Kidney (tissue), 13 donors: ENCODE measurements at regions not wholly inside any gene's neighbourhood (a gene's known extent, or its start where the extent isn't known, plus 50 kb on each side); places are given as distances from the start of the nearest gene placed in this dataset.
A peak's percentile ranks its signal among the peaks of the same experiment; 100 is the strongest.

Experiments
- DNase-seq, 5 donors: peaks; one replicate each; pipeline ENCODE4 v3.0.0-alpha.2; 2013 to 2020
- FAIRE-seq: peaks from 2 replicates; lab custom pipeline; 2012; peaks lifted over from hg19 to GRCh38; lab: Jason Lieb, UNC
- H3K27ac ChIP-seq, 2 donors: one replicate each; pipeline ENCODE4 v1.7.0; 2013; ENCODE audit warnings: low read depth in 2 of 2, low read length in 2 of 2, inconsistent platforms in 1 of 2
- H3K27me3 ChIP-seq: one replicate; pipeline ENCODE4 v1.7.1; 2013; ENCODE audit warnings: low read length, inconsistent platforms; ENCODE audit not compliant: control insufficient read depth, insufficient read depth
- H3K36me3 ChIP-seq, 3 donors: one replicate each; pipeline versions ENCODE4 v1.7.0 to v1.7.1; 2013; ENCODE audit warnings: low read length in 3 of 3, control low read depth in 1 of 3, inconsistent platforms in 1 of 3; ENCODE audit not compliant: insufficient read depth in 3 of 3, control insufficient read depth in 2 of 3
- H3K4me1 ChIP-seq, 3 donors: one replicate each; pipeline versions ENCODE4 v1.7.0 to v1.7.1; 2013; ENCODE audit warnings: low read length in 3 of 3, inconsistent platforms in 1 of 3, low read depth in 1 of 3; ENCODE audit not compliant: control insufficient read depth in 2 of 3, insufficient read depth in 2 of 3
- H3K4me3 ChIP-seq, 3 donors: one replicate each; pipeline versions ENCODE4 v1.7.0 to v1.8.1; 2013; ENCODE audit warnings: low read length in 3 of 3, control low read depth in 1 of 3, inconsistent platforms in 1 of 3
- H3K9ac ChIP-seq, 3 donors: one replicate each; pipeline versions ENCODE4 v1.7.0 to v1.7.1; 2013; ENCODE audit warnings: low read length in 3 of 3, control low read depth in 1 of 3, inconsistent platforms in 1 of 3
- H3K9me3 ChIP-seq, 3 donors: one replicate each; pipeline versions ENCODE4 v1.7.0 to v1.7.1; 2013; ENCODE audit warnings: low read length in 3 of 3, control low read depth in 1 of 3, inconsistent platforms in 1 of 3; ENCODE audit not compliant: control insufficient read depth in 2 of 3, insufficient read depth in 1 of 3
- intact Hi-C: fragments of 100-400 bp; cut with DNase I; formaldehyde crosslinking; loops from one replicate; pipeline ENCODE4 v1.11.1; 2022
- TF ChIP-seq, protein P1 (sequence below): IDR thresholded peaks from 3 replicates; pipeline ENCODE4 v1.5.1; 2012; ENCODE audit warnings: mild to moderate bottlenecking, moderate library complexity, borderline replicate concordance; ENCODE audit not compliant: insufficient read depth; ENCODE audit errors: extremely low read depth
- donor health status: control.
- donor health status: control.
- donor health status: control.
- donor health status: control.
- donor health status: control.
- donor health status: DM: yes; HTN: yes; CAD: no.
- donor health status: Normal renal cell carcinoma (clear cell type).

DNA sequence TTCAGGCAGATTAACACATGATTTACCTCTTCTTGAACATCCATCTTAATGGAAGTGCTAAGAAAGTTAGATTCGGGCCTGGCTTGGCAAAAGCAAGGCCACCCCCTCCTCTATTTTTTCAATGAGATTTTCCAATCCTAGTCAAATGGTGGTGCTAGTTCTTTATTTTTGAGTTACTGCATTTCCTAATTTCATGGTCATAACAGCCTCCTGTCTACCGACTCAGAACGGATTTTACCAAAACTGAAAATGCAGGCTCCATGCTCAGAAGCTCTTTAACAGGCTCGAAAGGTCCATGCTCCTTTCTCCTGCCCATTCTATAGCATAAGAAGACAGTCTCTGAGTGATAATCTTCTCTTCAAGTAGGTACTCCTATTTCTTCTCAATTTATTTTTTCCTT, 117.2 kb upstream of the ESR1 start:
- intact Hi-C loops = loop anchor here (10.0 kb wide), 1 partner anchor 434 kb away; no protein-coding TSS in a partner anchor
- H3K27ac ChIP-seq = peak overlapping the region; percentile 47 to 86
- H3K4me3 ChIP-seq = peak overlapping the region in 2 of 3 donors; percentile 64 to 69
- H3K27me3 ChIP-seq = no peaks in the 10 kb centered on the region
- FAIRE-seq = no peak
- no peaks in the 10 kb centered on the region for H3K36me3 ChIP-seq
- no peaks in the 10 kb centered on the region for H3K4me1 ChIP-seq
- H3K9ac ChIP-seq = peak overlapping the region in 2 of 3 donors; percentile 31 to 53
- TF ChIP-seq, protein P1, sequence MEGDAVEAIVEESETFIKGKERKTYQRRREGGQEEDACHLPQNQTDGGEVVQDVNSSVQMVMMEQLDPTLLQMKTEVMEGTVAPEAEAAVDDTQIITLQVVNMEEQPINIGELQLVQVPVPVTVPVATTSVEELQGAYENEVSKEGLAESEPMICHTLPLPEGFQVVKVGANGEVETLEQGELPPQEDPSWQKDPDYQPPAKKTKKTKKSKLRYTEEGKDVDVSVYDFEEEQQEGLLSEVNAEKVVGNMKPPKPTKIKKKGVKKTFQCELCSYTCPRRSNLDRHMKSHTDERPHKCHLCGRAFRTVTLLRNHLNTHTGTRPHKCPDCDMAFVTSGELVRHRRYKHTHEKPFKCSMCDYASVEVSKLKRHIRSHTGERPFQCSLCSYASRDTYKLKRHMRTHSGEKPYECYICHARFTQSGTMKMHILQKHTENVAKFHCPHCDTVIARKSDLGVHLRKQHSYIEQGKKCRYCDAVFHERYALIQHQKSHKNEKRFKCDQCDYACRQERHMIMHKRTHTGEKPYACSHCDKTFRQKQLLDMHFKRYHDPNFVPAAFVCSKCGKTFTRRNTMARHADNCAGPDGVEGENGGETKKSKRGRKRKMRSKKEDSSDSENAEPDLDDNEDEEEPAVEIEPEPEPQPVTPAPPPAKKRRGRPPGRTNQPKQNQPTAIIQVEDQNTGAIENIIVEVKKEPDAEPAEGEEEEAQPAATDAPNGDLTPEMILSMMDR = peak; percentile 39
- peak in 1 of 5 donors; percentile 36 for DNase-seq
- no peaks in the 10 kb centered on the region for H3K9me3 ChIP-seq

DNA sequence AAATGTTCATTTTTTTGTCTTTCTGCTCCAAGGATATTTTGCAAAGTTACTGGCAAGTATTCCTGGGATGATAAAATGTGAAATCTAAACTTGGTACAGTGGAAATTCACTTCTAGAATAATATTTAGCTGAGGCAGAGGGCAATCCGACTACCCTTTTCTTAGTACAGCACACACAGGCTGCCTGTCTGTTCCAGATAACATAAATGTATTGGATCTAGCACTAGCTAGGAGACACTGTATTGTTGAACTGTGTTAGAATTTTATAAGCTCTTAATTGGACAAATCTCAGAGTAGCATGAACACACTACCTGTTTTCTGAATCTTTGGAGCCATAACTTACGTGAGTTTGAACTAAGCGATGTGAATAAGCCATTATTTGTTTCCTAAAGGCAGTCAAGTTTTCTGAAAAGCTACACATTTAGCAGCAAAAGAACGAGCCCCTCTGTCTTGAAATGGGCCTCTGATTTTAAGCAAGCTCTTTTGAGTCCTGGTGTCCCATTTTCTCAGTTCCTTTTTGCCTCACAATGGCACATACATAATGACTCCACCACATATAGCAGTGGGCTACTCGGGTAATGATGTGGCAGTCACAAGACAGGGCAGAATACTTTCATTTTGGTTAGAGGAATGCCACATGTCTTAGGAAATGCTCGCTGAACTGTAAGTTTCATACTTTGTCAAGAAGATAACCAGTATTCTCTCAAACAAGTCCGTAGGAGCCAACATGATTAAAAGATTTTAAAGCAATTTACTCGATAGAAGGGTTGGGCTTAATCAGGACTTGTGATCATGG, 116.5 kb upstream of the ESR1 start:
- Histone ChIP-seq H3K9ac (peak overlapping the region in 2 of 3 donors; percentile 28 to 53), H3K27me3 (no peaks in the 10 kb centered on the region), H3K27ac (peak overlapping the region; percentile 47 to 86), H3K4me3 (peak overlapping the region in 2 of 3 donors; percentile 64 to 69), H3K36me3 (no peaks in the 10 kb centered on the region), H3K4me1 (no peaks in the 10 kb centered on the region), H3K9me3 (no peaks in the 10 kb centered on the region)
- TF ChIP-seq, protein P1 = no peak
- DNase-seq (no peak), FAIRE-seq (no peak)
- intact Hi-C loops = loop anchor here (10.0 kb wide), 1 partner anchor 434 kb away; no protein-coding TSS in a partner anchor

DNA sequence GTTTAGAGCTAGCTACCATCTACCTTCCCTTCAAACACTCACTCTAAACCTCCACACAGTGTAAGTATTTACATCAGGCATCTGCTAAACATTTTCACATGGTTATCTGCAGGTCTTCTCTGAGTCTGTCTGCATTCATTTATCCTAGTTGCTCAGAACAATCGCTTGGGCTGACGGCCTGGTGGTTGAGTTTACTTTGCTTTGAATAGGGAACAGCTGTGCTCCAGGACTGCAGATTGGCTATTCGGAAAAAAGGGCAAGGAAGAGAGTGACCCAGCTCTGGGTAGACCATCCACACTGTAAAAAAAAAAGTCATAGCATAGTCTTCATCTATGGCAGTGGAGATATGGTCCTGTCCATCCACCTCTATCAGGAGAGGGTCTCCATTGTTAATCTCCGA, 115.3 kb upstream of the ESR1 start:
- H3K9me3 ChIP-seq = no peaks in the 10 kb centered on the region
- TF ChIP-seq, protein P1 = no peak
- H3K36me3 ChIP-seq = no peaks in the 10 kb centered on the region
- no peaks in the 10 kb centered on the region for H3K4me1 ChIP-seq
- intact Hi-C loops = loop anchor here (10.0 kb wide), 1 partner anchor 433 kb away; no protein-coding TSS in a partner anchor
- H3K27ac ChIP-seq = no peak overlapping the region
- FAIRE-seq (no peak), DNase-seq (no peak)
- peak overlapping the region in 1 of 3 donors; percentile 69 for H3K4me3 ChIP-seq
- no peaks in the 10 kb centered on the region for H3K27me3 ChIP-seq
- H3K9ac ChIP-seq = peak overlapping the region in 1 of 3 donors; percentile 53
